ENCODE measurements at regions not wholly inside any gene's neighbourhood (a gene's known extent, or its start where the extent isn't known, plus 50 kb on each side); places are given as distances from the start of the nearest gene placed in this dataset.

DNA sequence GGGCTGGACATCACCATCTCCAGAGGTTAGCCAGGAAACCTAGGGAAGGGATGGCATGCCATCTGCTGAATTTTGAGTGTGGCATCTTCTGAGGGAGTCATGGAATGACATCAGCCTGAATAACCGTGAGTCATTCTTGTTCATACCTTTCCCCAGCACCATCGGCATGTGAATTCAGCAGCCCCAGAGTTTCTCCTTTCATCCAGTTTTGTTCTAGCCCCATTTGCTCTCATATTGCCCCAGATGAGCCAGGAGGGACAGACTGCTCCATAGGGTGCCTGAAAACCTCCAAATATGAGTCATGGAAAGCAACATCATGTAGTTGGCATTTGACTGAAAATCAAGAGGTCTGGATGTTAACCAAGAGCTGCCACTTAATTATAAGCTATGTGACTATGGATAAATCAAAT lies 219.2 kb upstream of the SGK1 start:
- H3K27ac ChIP-seq (ENCODE audit: insufficient read depth, low read depth, low read length, poor library complexity, severe bottlenecking) = no peak overlapping the region
- H3K4me3 ChIP-seq (ENCODE audit: insufficient read depth, low read depth, low read length) = no peak overlapping the region

DNA sequence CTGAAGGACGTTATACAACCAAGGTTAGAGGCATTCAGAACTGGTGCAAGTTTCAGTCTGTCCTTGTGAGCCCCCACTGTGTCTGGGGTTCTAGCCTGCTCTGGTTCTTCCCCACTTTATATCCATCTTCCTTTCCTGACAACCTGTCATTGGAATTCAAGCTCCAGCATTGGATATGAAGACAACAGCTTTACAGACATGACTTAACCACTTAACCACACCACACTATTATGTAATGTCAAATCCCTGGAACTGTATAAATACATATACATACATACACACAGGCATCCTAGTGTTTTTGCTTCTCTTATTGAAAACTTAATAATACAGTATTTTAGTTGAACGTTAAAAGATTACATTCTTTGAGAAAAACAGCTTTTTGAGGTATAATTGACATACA lies 217.9 kb upstream of the SGK1 start:
- Histone ChIP-seq H3K27me3 (ENCODE audit: control insufficient read depth, insufficient read depth, low read length, poor library complexity, severe bottlenecking) (no peaks in the 10 kb centered on the region), H3K9me3 (ENCODE audit: control insufficient read depth, low read length) (no peaks in the 10 kb centered on the region), H3K4me1 (ENCODE audit: control insufficient read depth, insufficient read depth, low read length) (no peaks in the 10 kb centered on the region), H3K27ac (ENCODE audit: insufficient read depth, low read depth, low read length, poor library complexity, severe bottlenecking) (no peak overlapping the region), H3K4me3 (ENCODE audit: insufficient read depth, low read depth, low read length) (no peak overlapping the region), H3K36me3 (ENCODE audit: control insufficient read depth, insufficient read depth, low read length) (no peaks in the 10 kb centered on the region)
- WGBS, 2 experiments = 88 to 92% methylated on average over 1 of the region's 2 CpGs

More for the DNA sequence above, 219.2 kb upstream of the SGK1 start:
- Histone ChIP-seq H3K9me3 (ENCODE audit: control insufficient read depth, low read length) (no peaks in the 10 kb centered on the region), H3K27me3 (ENCODE audit: control insufficient read depth, insufficient read depth, low read length, poor library complexity, severe bottlenecking) (no peaks in the 10 kb centered on the region), H3K36me3 (ENCODE audit: control insufficient read depth, insufficient read depth, low read length) (no peaks in the 10 kb centered on the region), H3K4me1 (ENCODE audit: control insufficient read depth, insufficient read depth, low read length) (no peaks in the 10 kb centered on the region)
- WGBS, 2 experiments = 86 to 88% methylated on average over 2 of the region's 2 CpGs

DNA sequence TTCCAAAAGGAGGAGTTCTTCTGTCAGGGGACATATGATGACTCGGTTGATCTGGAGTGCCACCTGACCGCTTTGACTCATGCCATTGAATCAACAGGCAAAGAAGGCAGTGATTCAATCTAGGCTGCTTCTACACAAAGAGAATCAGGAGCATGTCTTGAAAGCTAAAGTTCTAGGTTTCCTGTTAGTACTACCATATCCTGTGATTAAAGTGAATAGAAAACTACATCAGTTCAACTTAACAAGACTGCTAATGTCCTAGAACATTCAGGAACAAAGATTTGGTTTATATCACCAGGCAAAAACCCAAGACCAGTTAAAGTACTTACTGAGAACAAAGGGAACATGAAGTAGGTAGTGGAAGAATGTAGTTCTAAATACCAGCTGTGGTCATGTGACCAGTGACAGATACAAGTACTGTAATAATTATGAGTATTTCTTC lies 216.8 kb upstream of the SGK1 start:
- H3K36me3 ChIP-seq (ENCODE audit: control insufficient read depth, insufficient read depth, low read length) = no peaks in the 10 kb centered on the region
- no peaks in the 10 kb centered on the region for H3K4me1 ChIP-seq (ENCODE audit: control insufficient read depth, insufficient read depth, low read length)
- no peaks in the 10 kb centered on the region for H3K9me3 ChIP-seq (ENCODE audit: control insufficient read depth, low read length)
- H3K27me3 ChIP-seq (ENCODE audit: control insufficient read depth, insufficient read depth, low read length, poor library complexity, severe bottlenecking) = no peaks in the 10 kb centered on the region
- H3K4me3 ChIP-seq (ENCODE audit: insufficient read depth, low read depth, low read length) = no peak overlapping the region
- 97 to 98% methylated on average over 2 of the region's 2 CpGs for WGBS, 2 experiments
- H3K27ac ChIP-seq (ENCODE audit: insufficient read depth, low read depth, low read length, poor library complexity, severe bottlenecking) = no peak overlapping the region

DNA sequence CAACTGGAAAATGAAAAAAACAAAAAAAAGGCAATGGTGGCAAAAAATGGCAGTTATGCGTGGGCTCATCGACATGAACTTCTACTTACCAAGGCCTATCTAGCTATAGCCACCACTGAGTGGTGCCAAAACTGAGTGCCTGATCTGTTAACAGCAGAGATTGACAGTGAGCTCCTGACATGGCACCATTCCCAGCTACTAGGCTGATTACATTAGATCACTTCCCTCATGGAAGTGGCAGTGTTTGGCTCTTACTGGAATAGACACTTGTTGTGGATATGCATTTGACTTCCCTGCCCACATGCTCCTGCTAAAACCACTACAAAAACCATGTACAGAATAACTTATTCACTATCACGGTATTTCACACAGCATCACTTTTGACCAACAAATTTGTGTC lies 216.1 kb upstream of the SGK1 start:
- WGBS, 2 experiments = 96% methylated on average over 3 of the region's 3 CpGs
- no peaks in the 10 kb centered on the region for H3K36me3 ChIP-seq (ENCODE audit: control insufficient read depth, insufficient read depth, low read length)
- H3K27me3 ChIP-seq (ENCODE audit: control insufficient read depth, insufficient read depth, low read length, poor library complexity, severe bottlenecking) = no peaks in the 10 kb centered on the region
- H3K9me3 ChIP-seq (ENCODE audit: control insufficient read depth, low read length) = no peaks in the 10 kb centered on the region
- no peak overlapping the region for H3K27ac ChIP-seq (ENCODE audit: insufficient read depth, low read depth, low read length, poor library complexity, severe bottlenecking)
- H3K4me3 ChIP-seq (ENCODE audit: insufficient read depth, low read depth, low read length) = no peak overlapping the region
- no peaks in the 10 kb centered on the region for H3K4me1 ChIP-seq (ENCODE audit: control insufficient read depth, insufficient read depth, low read length)

DNA sequence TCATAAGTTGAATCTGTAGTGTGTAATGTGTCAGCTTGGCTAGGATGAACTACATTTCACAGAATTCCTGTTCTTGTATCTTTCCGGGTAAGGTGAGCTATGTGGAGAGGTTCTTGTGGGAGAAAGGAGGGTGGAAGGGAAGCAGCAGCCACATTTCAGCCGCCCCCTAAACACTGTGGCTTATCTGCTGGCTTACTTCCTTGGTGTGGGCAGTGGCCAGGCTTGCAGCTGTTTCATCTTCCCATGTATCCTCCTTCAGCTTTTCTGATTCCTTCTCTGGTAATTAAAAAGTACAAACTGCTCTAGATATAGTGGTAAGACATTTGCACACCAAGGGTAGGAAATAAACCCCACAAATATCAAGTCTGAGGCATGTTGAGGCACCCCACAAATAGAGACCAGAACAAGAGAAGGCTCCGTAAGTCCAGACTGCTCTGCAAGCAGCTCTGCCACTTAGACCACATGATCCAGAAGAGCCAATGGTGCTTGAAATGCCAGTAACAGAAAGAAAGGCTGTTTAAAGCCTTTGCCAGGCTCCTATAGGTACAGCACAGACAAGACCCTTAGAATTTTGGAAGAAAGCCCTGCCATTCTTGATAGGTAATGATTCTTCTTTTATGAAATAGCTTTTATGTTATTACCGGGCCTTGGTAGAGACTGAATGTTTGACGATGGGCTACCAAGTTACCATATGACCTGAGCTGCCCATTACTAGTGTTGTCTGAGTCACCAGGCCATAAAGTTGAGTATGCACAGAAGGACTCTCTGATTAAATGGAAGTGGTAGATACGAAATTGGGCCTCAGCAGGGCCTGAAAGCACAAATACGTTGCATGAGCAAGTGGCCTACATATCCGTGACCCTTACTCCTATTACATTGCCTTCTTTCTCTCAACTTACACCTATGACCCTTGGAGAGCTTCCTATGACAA lies 215.0 kb upstream of the SGK1 start:
- no peaks in the 10 kb centered on the region for H3K9me3 ChIP-seq (ENCODE audit: control insufficient read depth, low read length)
- H3K27ac ChIP-seq (ENCODE audit: insufficient read depth, low read depth, low read length, poor library complexity, severe bottlenecking) = no peak overlapping the region

DNA sequence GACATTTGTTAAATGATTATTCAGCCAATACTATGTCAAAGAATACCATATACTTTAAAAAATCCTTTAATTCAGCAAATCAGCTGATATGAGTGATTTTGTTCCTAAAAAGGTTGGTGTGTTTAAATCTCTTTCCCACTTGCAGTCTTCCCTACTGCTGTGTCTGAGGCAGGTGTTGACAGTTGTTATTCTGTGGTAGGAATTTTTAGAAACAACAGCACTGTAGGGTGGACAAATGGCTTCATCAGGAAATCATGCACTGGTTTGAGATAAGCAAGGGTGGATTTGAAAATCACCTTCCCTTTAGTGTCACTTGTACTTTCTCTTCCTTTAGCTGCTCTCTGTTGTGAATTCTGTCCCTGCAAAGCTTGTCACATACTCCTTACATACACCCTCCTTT lies 213.7 kb upstream of the SGK1 start:
- no peaks in the 10 kb centered on the region for H3K27me3 ChIP-seq (ENCODE audit: control insufficient read depth, insufficient read depth, low read length, poor library complexity, severe bottlenecking)
- no peak overlapping the region for H3K4me3 ChIP-seq (ENCODE audit: insufficient read depth, low read depth, low read length)
- H3K36me3 ChIP-seq (ENCODE audit: control insufficient read depth, insufficient read depth, low read length) = no peaks in the 10 kb centered on the region
- no peaks in the 10 kb centered on the region for H3K4me1 ChIP-seq (ENCODE audit: control insufficient read depth, insufficient read depth, low read length)
- no peaks in the 10 kb centered on the region for H3K9me3 ChIP-seq (ENCODE audit: control insufficient read depth, low read length)
- H3K27ac ChIP-seq (ENCODE audit: insufficient read depth, low read depth, low read length, poor library complexity, severe bottlenecking) = no peak overlapping the region

More for the DNA sequence above, 215.0 kb upstream of the SGK1 start:
- Histone ChIP-seq H3K4me3 (ENCODE audit: insufficient read depth, low read depth, low read length) (no peak overlapping the region), H3K27me3 (ENCODE audit: control insufficient read depth, insufficient read depth, low read length, poor library complexity, severe bottlenecking) (no peaks in the 10 kb centered on the region), H3K4me1 (ENCODE audit: control insufficient read depth, insufficient read depth, low read length) (no peaks in the 10 kb centered on the region), H3K36me3 (ENCODE audit: control insufficient read depth, insufficient read depth, low read length) (no peaks in the 10 kb centered on the region)
- 94 to 95% methylated on average over 8 of the region's 8 CpGs for WGBS, 2 experiments

DNA sequence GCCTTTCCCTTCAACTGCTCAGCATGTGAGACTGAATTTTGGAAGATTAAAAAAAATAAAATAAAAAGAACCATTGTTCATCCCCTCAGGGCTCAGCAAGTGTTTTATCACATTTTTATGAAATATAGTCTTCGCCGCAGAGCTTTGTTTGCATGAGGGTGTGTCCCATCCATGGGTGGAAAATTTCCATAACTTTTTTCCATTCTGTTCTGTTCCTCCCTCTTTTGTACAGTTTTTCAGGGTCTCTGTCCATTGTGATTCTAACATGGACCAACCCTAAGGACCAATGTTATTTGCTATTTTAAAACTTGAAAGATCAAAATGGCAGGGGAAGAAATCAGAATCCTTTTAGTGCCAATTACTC lies 213.3 kb upstream of the SGK1 start:
- Histone ChIP-seq H3K9me3 (ENCODE audit: control insufficient read depth, low read length) (no peaks in the 10 kb centered on the region), H3K4me3 (ENCODE audit: insufficient read depth, low read depth, low read length) (no peak overlapping the region), H3K27me3 (ENCODE audit: control insufficient read depth, insufficient read depth, low read length, poor library complexity, severe bottlenecking) (no peaks in the 10 kb centered on the region), H3K4me1 (ENCODE audit: control insufficient read depth, insufficient read depth, low read length) (no peaks in the 10 kb centered on the region), H3K27ac (ENCODE audit: insufficient read depth, low read depth, low read length, poor library complexity, severe bottlenecking) (no peak overlapping the region), H3K36me3 (ENCODE audit: control insufficient read depth, insufficient read depth, low read length) (no peaks in the 10 kb centered on the region)
- WGBS, 2 experiments = 81 to 98% methylated on average over 2 of the region's 2 CpGs

DNA sequence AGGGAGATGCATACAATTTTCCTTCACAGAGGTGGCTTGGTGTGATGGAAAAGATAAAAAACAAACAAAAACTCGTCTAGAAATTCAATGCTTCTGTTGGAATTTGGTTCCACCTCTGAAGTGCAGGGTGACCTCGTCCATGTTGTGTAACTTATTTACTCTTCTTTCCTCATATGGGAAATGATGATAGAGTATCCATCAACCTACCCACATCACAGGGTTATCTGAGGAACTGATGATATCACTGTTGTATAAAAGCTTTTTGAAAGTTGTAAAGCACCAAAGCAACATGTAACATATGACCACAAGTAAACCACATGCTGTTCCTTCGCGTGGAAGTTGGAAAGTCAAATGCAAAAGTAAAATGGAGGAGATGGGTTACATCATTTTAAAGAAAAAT lies 212.0 kb upstream of the SGK1 start:
- Histone ChIP-seq H3K9me3 (ENCODE audit: control insufficient read depth, low read length) (no peaks in the 10 kb centered on the region), H3K4me3 (ENCODE audit: insufficient read depth, low read depth, low read length) (no peak overlapping the region), H3K27ac (ENCODE audit: insufficient read depth, low read depth, low read length, poor library complexity, severe bottlenecking) (no peak overlapping the region), H3K4me1 (ENCODE audit: control insufficient read depth, insufficient read depth, low read length) (no peaks in the 10 kb centered on the region), H3K36me3 (ENCODE audit: control insufficient read depth, insufficient read depth, low read length) (no peaks in the 10 kb centered on the region), H3K27me3 (ENCODE audit: control insufficient read depth, insufficient read depth, low read length, poor library complexity, severe bottlenecking) (no peaks in the 10 kb centered on the region)
- 91 to 96% methylated on average over 2 to 4 of the region's 4 CpGs for WGBS, 2 experiments

DNA sequence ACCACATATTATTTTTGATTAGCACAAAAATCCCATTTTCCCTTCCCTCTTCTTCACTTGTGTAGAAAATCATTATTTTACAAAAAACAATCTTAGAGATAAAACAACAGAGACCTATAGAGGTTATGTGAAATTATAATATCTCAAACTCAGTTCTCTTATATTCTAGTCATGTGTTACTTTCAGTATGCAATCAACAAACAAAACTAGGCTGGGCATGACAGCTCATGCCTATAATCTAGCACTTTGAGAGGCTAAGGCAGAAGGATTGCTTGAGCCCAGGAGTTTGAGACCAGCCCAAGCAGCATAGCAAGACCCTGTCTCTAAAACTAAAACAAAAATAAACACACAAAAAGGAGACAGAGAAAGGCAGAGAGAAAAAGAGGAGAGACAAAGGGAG lies 211.4 kb upstream of the SGK1 start:
- no peaks in the 10 kb centered on the region for H3K27me3 ChIP-seq (ENCODE audit: control insufficient read depth, insufficient read depth, low read length, poor library complexity, severe bottlenecking)
- H3K9me3 ChIP-seq (ENCODE audit: control insufficient read depth, low read length) = no peaks in the 10 kb centered on the region
- no peaks in the 10 kb centered on the region for H3K4me1 ChIP-seq (ENCODE audit: control insufficient read depth, insufficient read depth, low read length)
- H3K36me3 ChIP-seq (ENCODE audit: control insufficient read depth, insufficient read depth, low read length) = no peaks in the 10 kb centered on the region
- H3K4me3 ChIP-seq (ENCODE audit: insufficient read depth, low read depth, low read length) = no peak overlapping the region
- H3K27ac ChIP-seq (ENCODE audit: insufficient read depth, low read depth, low read length, poor library complexity, severe bottlenecking) = no peak overlapping the region

DNA sequence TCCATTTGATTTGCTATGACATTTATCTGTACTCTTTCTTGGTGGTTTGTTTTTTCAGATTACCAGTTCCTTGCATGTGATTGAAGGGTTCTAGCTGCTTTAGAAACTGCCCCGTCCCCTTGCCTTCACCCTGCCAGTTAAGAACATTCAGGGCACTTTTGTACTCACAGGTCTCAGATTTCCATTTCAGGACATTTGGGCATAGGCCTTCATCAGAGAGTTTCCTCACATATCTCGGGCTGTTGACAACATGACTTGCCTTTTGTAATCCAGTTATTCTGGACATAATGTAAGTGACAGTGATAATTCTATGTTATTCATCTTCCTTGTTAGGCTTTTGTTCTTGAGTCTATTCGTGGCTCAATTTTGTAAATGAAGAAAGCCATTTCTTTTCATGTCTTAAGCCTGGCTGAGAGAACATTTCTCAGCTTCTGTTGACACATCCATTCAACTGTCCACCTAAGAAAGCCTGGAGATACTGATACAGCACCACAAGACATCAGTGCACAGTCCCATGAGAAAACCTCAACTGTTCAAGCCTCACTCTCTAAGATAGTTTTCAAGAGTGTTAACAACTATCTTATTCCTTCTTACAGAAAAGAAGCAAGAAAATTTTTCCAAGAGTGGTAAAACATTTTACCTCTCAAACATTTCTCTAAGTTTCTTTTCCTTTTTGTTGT lies 209.3 kb upstream of the SGK1 start:
- H3K27me3 ChIP-seq (ENCODE audit: control insufficient read depth, insufficient read depth, low read length, poor library complexity, severe bottlenecking) = no peaks in the 10 kb centered on the region
- no peak overlapping the region for H3K27ac ChIP-seq (ENCODE audit: insufficient read depth, low read depth, low read length, poor library complexity, severe bottlenecking)
- H3K4me3 ChIP-seq (ENCODE audit: insufficient read depth, low read depth, low read length) = no peak overlapping the region
- no peaks in the 10 kb centered on the region for H3K4me1 ChIP-seq (ENCODE audit: control insufficient read depth, insufficient read depth, low read length)
- H3K36me3 ChIP-seq (ENCODE audit: control insufficient read depth, insufficient read depth, low read length) = no peaks in the 10 kb centered on the region
- H3K9me3 ChIP-seq (ENCODE audit: control insufficient read depth, low read length) = no peaks in the 10 kb centered on the region
- WGBS, 2 experiments = 86 to 92% methylated on average over 3 of the region's 3 CpGs

Measured in ectodermal cell (in vitro differentiated cells).